AML-193 (cell line): ENCODE measurements at regions not wholly inside any gene's neighbourhood (a gene's known extent, or its start where the extent isn't known, plus 50 kb on each side); places are given as distances from the start of the nearest gene placed in this dataset.
"Not testable (repeated sequence)": the region's sequence is repeated elsewhere in the genome, so short reads cannot be mapped to it uniquely, and the experiment has no call there.

Source experiments
- DNase-seq, 2 experiments: peaks; one replicate each; lab custom pipeline; 2025; lab: John Stamatoyannopoulos, UW

GRCh38 chr11:92026664-92027063, 198.0 kb upstream of the FAT3 start:
- DNase-seq, result no peak

- DNase-seq, result no peak
Measured at GRCh38 chr11:92024788-92025187, 199.8 kb upstream of the FAT3 start.

- DNase-seq, result no peak
Measured at GRCh38 chr11:92022499-92022898, 202.1 kb upstream of the FAT3 start.

GRCh38 chr11:92018332-92018731, 206.3 kb upstream of the FAT3 start:
- no peak for DNase-seq

GRCh38 chr11:92008249-92008648, 216.4 kb upstream of the FAT3 start:
- DNase-seq, result no peak

- DNase-seq, result no peak
Measured at GRCh38 chr11:92002568-92002967, 222.1 kb upstream of the FAT3 start.

GRCh38 chr11:91998481-91998880, 226.1 kb upstream of the FAT3 start:
- DNase-seq, result no peak

- no peak for DNase-seq
Measured at GRCh38 chr11:91997226-91997625, 227.4 kb upstream of the FAT3 start.

- no peak for DNase-seq
Measured at GRCh38 chr11:91996526-91996925, 228.1 kb upstream of the FAT3 start.

GRCh38 chr11:91988443-91988842, 236.2 kb upstream of the FAT3 start:
- DNase-seq, result not testable (repeated sequence)

- no peak for DNase-seq
Measured at GRCh38 chr11:91986218-91986617, 238.4 kb upstream of the FAT3 start.

- DNase-seq, result no peak
Measured at GRCh38 chr11:91984033-91984584, 240.5 kb upstream of the FAT3 start.

- no peak for DNase-seq
Measured at GRCh38 chr11:91981995-91982394, 242.6 kb upstream of the FAT3 start.

GRCh38 chr11:91979775-91980174, 244.8 kb upstream of the FAT3 start:
- no peak for DNase-seq

GRCh38 chr11:91978747-91979146, 245.9 kb upstream of the FAT3 start:
- no peak for DNase-seq

- DNase-seq, result no peak
Measured at GRCh38 chr11:91972665-91973266, 251.9 kb upstream of the FAT3 start.

- DNase-seq, result no peak
Measured at GRCh38 chr11:91970624-91971023, 254.0 kb upstream of the FAT3 start.

- no peak for DNase-seq
Measured at GRCh38 chr11:91969486-91969885, 255.1 kb upstream of the FAT3 start.

GRCh38 chr11:91967691-91968045, 256.9 kb upstream of the FAT3 start:
- no peak for DNase-seq

GRCh38 chr11:91967026-91967690, 257.5 kb upstream of the FAT3 start:
- DNase-seq, result no peak

- no peak for DNase-seq
Measured at GRCh38 chr11:91966368-91966767, 258.2 kb upstream of the FAT3 start.

- no peak for DNase-seq
Measured at GRCh38 chr11:91960770-91961169, 263.8 kb upstream of the FAT3 start.

- no peak for DNase-seq
Measured at GRCh38 chr11:91959411-91959810, 265.2 kb upstream of the FAT3 start.

- no peak for DNase-seq
Measured at GRCh38 chr11:91956711-91957110, 267.9 kb upstream of the FAT3 start.
